ENCODE measurements at regions not wholly inside any gene's neighbourhood (a gene's known extent, or its start where the extent isn't known, plus 50 kb on each side); places are given as distances from the start of the nearest gene placed in this dataset.

GRCh38 chr10:113430634-113431397, 122.0 kb upstream of the HABP2 start:
- Histone ChIP-seq H3K4me3 (no peak overlapping the region), H3K9me3 (ENCODE audit: low read depth) (no peaks in the 10 kb centered on the region), H3K27me3 (no peaks in the 10 kb centered on the region), H3K4me1 (ENCODE audit: low read depth) (no peaks in the 10 kb centered on the region), H3K27ac (no peak overlapping the region), H3K36me3 (no peaks in the 10 kb centered on the region)
- no peak for TF ChIP-seq CTCF (IDR thresholded peaks at IDR 0.05; ENCODE audit: low read depth, low read length)
- no peak for DNase-seq (ENCODE audit: low read depth in 1 of 2, low spot score in 1 of 2)

GRCh38 chr10:113431398-113432160, 121.3 kb upstream of the HABP2 start:
- H3K36me3 ChIP-seq = no peaks in the 10 kb centered on the region
- no peak for TF ChIP-seq CTCF (IDR thresholded peaks at IDR 0.05; ENCODE audit: low read depth, low read length)
- H3K27me3 ChIP-seq = no peaks in the 10 kb centered on the region
- no peak overlapping the region for H3K4me3 ChIP-seq
- no peaks in the 10 kb centered on the region for H3K4me1 ChIP-seq (ENCODE audit: low read depth)
- no peak overlapping the region for H3K27ac ChIP-seq
- no peak for DNase-seq (ENCODE audit: low read depth in 1 of 2, low spot score in 1 of 2)
- no peaks in the 10 kb centered on the region for H3K9me3 ChIP-seq (ENCODE audit: low read depth)

GRCh38 chr10:113433711-113434110, 119.1 kb upstream of the HABP2 start:
- TF ChIP-seq CTCF (IDR thresholded peaks at IDR 0.05; ENCODE audit: low read depth, low read length) = no peak

GRCh38 chr10:113434315-113434714, 118.5 kb upstream of the HABP2 start:
- no peak overlapping the region for H3K4me3 ChIP-seq
- H3K27me3 ChIP-seq = no peaks in the 10 kb centered on the region
- no peaks in the 10 kb centered on the region for H3K4me1 ChIP-seq (ENCODE audit: low read depth)
- DNase-seq (ENCODE audit: low read depth in 1 of 2, low spot score in 1 of 2) = no peak
- TF ChIP-seq CTCF (IDR thresholded peaks at IDR 0.05; ENCODE audit: low read depth, low read length) = no peak
- no peaks in the 10 kb centered on the region for H3K36me3 ChIP-seq
- H3K9me3 ChIP-seq (ENCODE audit: low read depth) = no peaks in the 10 kb centered on the region
- no peak overlapping the region for H3K27ac ChIP-seq

More at GRCh38 chr10:113433711-113434110, 119.1 kb upstream of the HABP2 start:
- H3K4me1 ChIP-seq (ENCODE audit: low read depth) = no peaks in the 10 kb centered on the region
- H3K27me3 ChIP-seq = no peaks in the 10 kb centered on the region
- no peak overlapping the region for H3K4me3 ChIP-seq
- DNase-seq (ENCODE audit: low read depth in 1 of 2, low spot score in 1 of 2) = no peak
- H3K9me3 ChIP-seq (ENCODE audit: low read depth) = no peaks in the 10 kb centered on the region
- no peaks in the 10 kb centered on the region for H3K36me3 ChIP-seq
- no peak overlapping the region for H3K27ac ChIP-seq

- Histone ChIP-seq H3K4me1 (ENCODE audit: low read depth) (no peaks in the 10 kb centered on the region), H3K9me3 (ENCODE audit: low read depth) (no peaks in the 10 kb centered on the region), H3K4me3 (no peak overlapping the region), H3K36me3 (no peaks in the 10 kb centered on the region), H3K27ac (no peak overlapping the region), H3K27me3 (no peaks in the 10 kb centered on the region)
- DNase-seq (ENCODE audit: low read depth in 1 of 2, low spot score in 1 of 2) = no peak
- TF ChIP-seq CTCF (IDR thresholded peaks at IDR 0.05; ENCODE audit: low read depth, low read length) = no peak
These were observed 117.9 kb upstream of the HABP2 start for GRCh38 chr10:113434950-113435349.
